ENCODE measurements at regions not wholly inside any gene's neighbourhood (a gene's known extent, or its start where the extent isn't known, plus 50 kb on each side); places are given as distances from the start of the nearest gene placed in this dataset.

DNA sequence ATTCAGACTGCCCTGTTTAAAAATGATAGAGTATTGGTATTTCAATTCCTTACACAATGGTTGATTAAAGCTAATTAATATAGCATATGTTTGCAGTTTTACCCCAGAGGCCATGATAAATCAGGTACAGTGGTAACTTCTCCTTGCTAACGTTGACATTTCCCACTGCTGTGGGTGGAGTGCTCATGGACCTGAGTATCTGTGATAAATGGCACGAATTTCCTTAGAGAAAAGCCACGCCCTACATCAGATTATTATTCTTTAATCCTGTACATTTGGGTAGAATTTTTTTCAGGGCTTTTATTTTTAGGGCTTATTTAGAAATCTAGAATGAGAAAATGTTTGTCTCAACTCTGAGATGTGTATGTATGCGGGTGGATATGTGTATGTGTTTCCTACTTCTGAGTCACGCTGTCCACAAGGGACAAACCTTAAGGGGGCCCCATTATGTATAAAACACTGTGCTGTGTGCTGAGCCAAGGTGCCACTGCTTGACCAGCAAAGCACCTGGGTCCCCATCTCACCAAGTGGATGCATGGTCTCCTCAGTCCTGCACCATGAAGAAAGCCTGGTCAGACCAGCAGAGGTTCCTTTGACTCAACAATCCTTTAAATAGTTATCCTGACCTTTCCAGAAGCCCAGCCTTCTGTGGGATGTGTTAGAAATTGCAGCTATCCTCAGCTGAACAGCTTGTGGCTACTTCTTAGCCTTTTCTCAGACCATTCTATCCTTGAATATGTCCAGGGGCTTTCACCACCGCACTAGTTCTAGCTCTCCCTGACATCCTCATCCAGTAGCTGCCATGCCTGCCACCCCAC is 57.9 kb upstream of the STK38L start:
- CTCF ChIA-PET = no interaction called here
- TF ChIP-seq, protein P1, sequence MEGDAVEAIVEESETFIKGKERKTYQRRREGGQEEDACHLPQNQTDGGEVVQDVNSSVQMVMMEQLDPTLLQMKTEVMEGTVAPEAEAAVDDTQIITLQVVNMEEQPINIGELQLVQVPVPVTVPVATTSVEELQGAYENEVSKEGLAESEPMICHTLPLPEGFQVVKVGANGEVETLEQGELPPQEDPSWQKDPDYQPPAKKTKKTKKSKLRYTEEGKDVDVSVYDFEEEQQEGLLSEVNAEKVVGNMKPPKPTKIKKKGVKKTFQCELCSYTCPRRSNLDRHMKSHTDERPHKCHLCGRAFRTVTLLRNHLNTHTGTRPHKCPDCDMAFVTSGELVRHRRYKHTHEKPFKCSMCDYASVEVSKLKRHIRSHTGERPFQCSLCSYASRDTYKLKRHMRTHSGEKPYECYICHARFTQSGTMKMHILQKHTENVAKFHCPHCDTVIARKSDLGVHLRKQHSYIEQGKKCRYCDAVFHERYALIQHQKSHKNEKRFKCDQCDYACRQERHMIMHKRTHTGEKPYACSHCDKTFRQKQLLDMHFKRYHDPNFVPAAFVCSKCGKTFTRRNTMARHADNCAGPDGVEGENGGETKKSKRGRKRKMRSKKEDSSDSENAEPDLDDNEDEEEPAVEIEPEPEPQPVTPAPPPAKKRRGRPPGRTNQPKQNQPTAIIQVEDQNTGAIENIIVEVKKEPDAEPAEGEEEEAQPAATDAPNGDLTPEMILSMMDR (conservative IDR thresholded peaks at IDR 0.05) = no peak
- no peak for TF ChIP-seq EZH2 (IDR thresholded peaks at IDR 0.05; ENCODE audit: low read depth)
- Histone ChIP-seq H3F3A (ENCODE audit: insufficient read depth, low read depth) (peaks cover 8% of the 10 kb centered on the region), H3K9me2 (ENCODE audit: insufficient read depth) (no peaks in the 10 kb centered on the region; the same call in 1 of the 2 replicates), H3K79me2 (ENCODE audit: low read depth) (no peaks in the 10 kb centered on the region), H3K27me3 (ENCODE audit: insufficient read depth, low read depth) (no peaks in the 10 kb centered on the region), H3K4me1 (replicated peaks; ENCODE audit: insufficient read depth) (peaks cover 43% of the 10 kb centered on the region), H3K36me3 (ENCODE audit: low read depth) (no peaks in the 10 kb centered on the region), H3K27ac (no peak overlapping the region; the same call in 1 of the 2 replicates), H2AFZ (no peak overlapping the region), H4K20me1 (ENCODE audit: insufficient read depth) (no peaks in the 10 kb centered on the region), H3K9me3 (ENCODE audit: insufficient read depth, low read depth) (no peaks in the 10 kb centered on the region), H3K4me2 (0 out of 2 replicates have a peak overlapping the region, but pooled peaks have one; percentile 9), H3K4me3 (no peak overlapping the region)
- DNase-seq = no peak
- POLR2A ChIA-PET (ENCODE audit: unreplicated experiment) = no interaction called here
- intact Hi-C loops (cut with micrococcal nuclease; ENCODE audit: unreplicated experiment) = no loop called here
- no TSS peak for BruUV-seq (replicated peaks)

DNA sequence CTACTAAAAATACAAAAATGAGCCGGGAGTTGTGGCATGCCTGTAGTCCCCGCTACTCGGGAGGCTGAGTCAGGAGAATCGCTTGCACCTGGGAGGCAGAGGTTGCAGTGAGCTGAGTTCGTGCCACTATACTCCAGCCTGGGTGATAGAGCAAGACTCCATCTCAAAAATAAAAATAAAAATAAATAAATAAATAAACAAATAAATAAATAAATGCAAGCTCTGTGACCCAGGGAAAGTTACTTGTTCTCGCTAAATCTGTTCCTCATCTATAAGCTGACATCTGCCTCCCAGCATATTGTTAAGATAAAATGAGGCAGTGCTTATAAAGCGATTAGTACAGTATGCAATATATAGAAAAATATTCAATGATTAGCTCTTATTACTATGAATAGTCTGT is 56.4 kb upstream of the STK38L start:
- TF ChIP-seq, protein P1 (conservative IDR thresholded peaks at IDR 0.05) = no peak
- TF ChIP-seq EZH2 (IDR thresholded peaks at IDR 0.05; ENCODE audit: low read depth) = no peak
- POLR2A ChIA-PET (ENCODE audit: unreplicated experiment) = no interaction called here

DNA sequence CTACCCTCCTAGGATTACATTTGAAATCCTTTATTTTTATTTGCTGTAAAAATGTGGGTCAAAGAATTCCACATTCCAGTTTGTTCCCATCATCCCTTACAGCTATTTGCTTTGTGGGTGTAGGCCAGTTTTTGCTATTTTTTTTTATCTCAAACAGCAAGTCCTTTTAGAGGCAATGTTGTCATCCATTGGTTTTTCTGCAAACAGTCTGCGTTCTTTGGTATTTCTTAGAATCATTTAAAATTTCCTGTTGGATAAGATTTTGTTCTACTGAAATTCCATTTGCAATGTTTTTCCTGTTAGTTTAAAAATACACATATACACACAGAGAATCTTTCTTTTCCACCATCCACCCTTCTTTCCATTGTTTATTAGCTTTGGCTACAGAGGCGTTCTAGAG is 53.3 kb upstream of the STK38L start:
- Histone ChIP-seq H3K4me2 (peak overlapping the region; percentile 62), H4K20me1 (ENCODE audit: insufficient read depth) (no peaks in the 10 kb centered on the region), H3K79me2 (ENCODE audit: low read depth) (no peaks in the 10 kb centered on the region), H3F3A (ENCODE audit: insufficient read depth, low read depth) (peaks cover 14% of the 10 kb centered on the region), H2AFZ (no peak overlapping the region), H3K9me2 (ENCODE audit: insufficient read depth) (no peaks in the 10 kb centered on the region; the same call in 1 of the 2 replicates), H3K9me3 (ENCODE audit: insufficient read depth, low read depth) (no peaks in the 10 kb centered on the region), H3K27me3 (ENCODE audit: insufficient read depth, low read depth) (no peaks in the 10 kb centered on the region), H3K4me3 (0 out of 2 replicates have a peak overlapping the region, but pooled peaks have one; percentile 19), H3K4me1 (replicated peaks; ENCODE audit: insufficient read depth) (peaks cover 38% of the 10 kb centered on the region), H3K27ac (peak overlapping the region; percentile 79), H3K36me3 (ENCODE audit: low read depth) (no peaks in the 10 kb centered on the region)
- BruUV-seq (replicated peaks) = no TSS peak
- ChIA-PET CTCF (interaction anchor here (0.6 kb wide), 3 partner anchors 11 to 890 kb away, joined by 3 to 6 read pairs (median 3); no protein-coding TSS in a partner anchor), POLR2A (ENCODE audit: unreplicated experiment) (interaction anchor here (0.7 to 1.5 kb wide), 2 partner anchors 11 to 53 kb away, joined by 12 to 16 read pairs; partner anchors contain the start of gene STK38L)
- TF ChIP-seq, protein P1 (conservative IDR thresholded peaks at IDR 0.05) = no peak
- no peak for TF ChIP-seq EZH2 (IDR thresholded peaks at IDR 0.05; ENCODE audit: low read depth)
- peak in 1 of 2 experiments; percentile 86 for DNase-seq
- intact Hi-C loops (cut with micrococcal nuclease; ENCODE audit: unreplicated experiment) = loop anchor here (1.0 to 2.0 kb wide), 2 partner anchors 10 to 52 kb away; no protein-coding TSS in a partner anchor

More for the DNA sequence above, 56.4 kb upstream of the STK38L start:
- no peak overlapping the region for H2AFZ ChIP-seq
- no peaks in the 10 kb centered on the region for H3K79me2 ChIP-seq (ENCODE audit: low read depth)
- no peak overlapping the region for H3K4me3 ChIP-seq
- H3K4me1 ChIP-seq (replicated peaks; ENCODE audit: insufficient read depth) = peaks cover 49% of the 10 kb centered on the region
- H3F3A ChIP-seq (ENCODE audit: insufficient read depth, low read depth) = peaks cover 14% of the 10 kb centered on the region
- no peak overlapping the region for H3K27ac ChIP-seq
- H3K9me3 ChIP-seq (ENCODE audit: insufficient read depth, low read depth) = no peaks in the 10 kb centered on the region
- H3K9me2 ChIP-seq (ENCODE audit: insufficient read depth) = no peaks in the 10 kb centered on the region; the same call in 1 of the 2 replicates
- BruUV-seq (replicated peaks) = no TSS peak
- H3K36me3 ChIP-seq (ENCODE audit: low read depth) = no peaks in the 10 kb centered on the region
- H3K4me2 ChIP-seq = no peak overlapping the region
- intact Hi-C loops (cut with micrococcal nuclease; ENCODE audit: unreplicated experiment) = no loop called here
- no peaks in the 10 kb centered on the region for H4K20me1 ChIP-seq (ENCODE audit: insufficient read depth)
- H3K27me3 ChIP-seq (ENCODE audit: insufficient read depth, low read depth) = no peaks in the 10 kb centered on the region
- no peak for DNase-seq
- CTCF ChIA-PET = interaction anchor here (0.6 to 0.7 kb wide), 2 partner anchors 119 to 172 kb away, joined by 3 to 19 read pairs; no protein-coding TSS in a partner anchor

All from PC-9 (cell line).